Rectal smooth muscle tissue (tissue), 1 donor: ENCODE measurements at regions not wholly inside any gene's neighbourhood (a gene's known extent, or its start where the extent isn't known, plus 50 kb on each side); places are given as distances from the start of the nearest gene placed in this dataset.

Experiments
- H3K27ac ChIP-seq: one replicate; pipeline ENCODE4 v1.7.0; 2013; ENCODE audit warnings: low read depth, low read length, inconsistent platforms
- H3K27me3 ChIP-seq: one replicate; pipeline ENCODE4 v1.7.0; 2013; ENCODE audit warnings: low read length; ENCODE audit not compliant: control insufficient read depth, insufficient read depth
- H3K36me3 ChIP-seq: one replicate; pipeline ENCODE4 v1.7.0; 2013; ENCODE audit warnings: low read length; ENCODE audit not compliant: control insufficient read depth, insufficient read depth
- H3K4me1 ChIP-seq: one replicate; pipeline ENCODE4 v1.7.0; 2013; ENCODE audit warnings: low read length; ENCODE audit not compliant: control insufficient read depth, insufficient read depth
- H3K4me3 ChIP-seq: one replicate; pipeline ENCODE4 v1.7.0; 2013; ENCODE audit warnings: low read length
- H3K9ac ChIP-seq: one replicate; pipeline ENCODE4 v1.7.0; 2013; ENCODE audit warnings: low read length

- H3K27me3 ChIP-seq, result no peaks in the 10 kb centered on the region
- H3K4me1 ChIP-seq, result no peaks in the 10 kb centered on the region
- no peaks in the 10 kb centered on the region for H3K36me3 ChIP-seq
- no peak overlapping the region for H3K9ac ChIP-seq
- H3K27ac ChIP-seq, result no peak overlapping the region
- H3K4me3 ChIP-seq, result no peak overlapping the region
Observed at GRCh38 chr21:16943231-16943630, 569.6 kb upstream of the CXADR start.

- Histone ChIP-seq H3K27me3 (no peaks in the 10 kb centered on the region), H3K36me3 (no peaks in the 10 kb centered on the region), H3K9ac (no peak overlapping the region), H3K4me3 (no peak overlapping the region), H3K27ac (no peak overlapping the region), H3K4me1 (no peaks in the 10 kb centered on the region)
Observed at GRCh38 chr21:16945580-16945979, 567.3 kb upstream of the CXADR start.

- Histone ChIP-seq H3K36me3 (no peaks in the 10 kb centered on the region), H3K27ac (no peak overlapping the region), H3K9ac (no peak overlapping the region), H3K4me3 (no peak overlapping the region), H3K27me3 (no peaks in the 10 kb centered on the region), H3K4me1 (no peaks in the 10 kb centered on the region)
Observed at GRCh38 chr21:16956824-16957223, 556.0 kb upstream of the CXADR start.

- Histone ChIP-seq H3K27ac (no peak overlapping the region), H3K36me3 (no peaks in the 10 kb centered on the region), H3K27me3 (no peaks in the 10 kb centered on the region), H3K4me1 (no peaks in the 10 kb centered on the region), H3K9ac (no peak overlapping the region), H3K4me3 (no peak overlapping the region)
Observed at GRCh38 chr21:16965424-16965823, 547.4 kb upstream of the CXADR start.

- Histone ChIP-seq H3K36me3 (no peaks in the 10 kb centered on the region), H3K27me3 (no peaks in the 10 kb centered on the region), H3K4me1 (no peaks in the 10 kb centered on the region), H3K9ac (no peak overlapping the region), H3K4me3 (no peak overlapping the region), H3K27ac (no peak overlapping the region)
Observed at GRCh38 chr21:16968436-16968835, 544.4 kb upstream of the CXADR start.

- Histone ChIP-seq H3K27me3 (no peaks in the 10 kb centered on the region), H3K4me3 (no peak overlapping the region), H3K4me1 (no peaks in the 10 kb centered on the region), H3K36me3 (no peaks in the 10 kb centered on the region), H3K27ac (no peak overlapping the region), H3K9ac (no peak overlapping the region)
Observed at GRCh38 chr21:16969636-16970035, 543.2 kb upstream of the CXADR start.

- Histone ChIP-seq H3K36me3 (no peaks in the 10 kb centered on the region), H3K9ac (no peak overlapping the region), H3K4me1 (peaks cover 4% of the 10 kb centered on the region), H3K4me3 (no peak overlapping the region), H3K27me3 (no peaks in the 10 kb centered on the region), H3K27ac (no peak overlapping the region)
Observed at GRCh38 chr21:16974060-16974459, 538.8 kb upstream of the CXADR start.

GRCh38 chr21:16976193-16976592 is 536.6 kb upstream of the CXADR start:
- no peak overlapping the region for H3K9ac ChIP-seq
- no peaks in the 10 kb centered on the region for H3K27me3 ChIP-seq
- no peak overlapping the region for H3K4me3 ChIP-seq
- H3K36me3 ChIP-seq, result no peaks in the 10 kb centered on the region
- no peak overlapping the region for H3K27ac ChIP-seq
- H3K4me1 ChIP-seq, result peaks cover 4% of the 10 kb centered on the region

- Histone ChIP-seq H3K9ac (no peak overlapping the region), H3K4me3 (no peak overlapping the region), H3K4me1 (peaks cover 4% of the 10 kb centered on the region), H3K36me3 (no peaks in the 10 kb centered on the region), H3K27ac (no peak overlapping the region), H3K27me3 (no peaks in the 10 kb centered on the region)
Observed at GRCh38 chr21:16978309-16978895, 534.4 kb upstream of the CXADR start.

- Histone ChIP-seq H3K27me3 (no peaks in the 10 kb centered on the region), H3K27ac (no peak overlapping the region), H3K9ac (no peak overlapping the region), H3K36me3 (no peaks in the 10 kb centered on the region), H3K4me3 (no peak overlapping the region), H3K4me1 (peaks cover 4% of the 10 kb centered on the region)
Observed at GRCh38 chr21:16979574-16979973, 533.3 kb upstream of the CXADR start.

- Histone ChIP-seq H3K9ac (no peak overlapping the region), H3K4me3 (no peak overlapping the region), H3K27ac (no peak overlapping the region), H3K27me3 (no peaks in the 10 kb centered on the region), H3K4me1 (no peaks in the 10 kb centered on the region), H3K36me3 (no peaks in the 10 kb centered on the region)
Observed at GRCh38 chr21:16983420-16983819, 529.4 kb upstream of the CXADR start.

- Histone ChIP-seq H3K4me3 (no peak overlapping the region), H3K4me1 (no peaks in the 10 kb centered on the region), H3K27ac (no peak overlapping the region), H3K9ac (no peak overlapping the region), H3K36me3 (no peaks in the 10 kb centered on the region), H3K27me3 (no peaks in the 10 kb centered on the region)
Observed at GRCh38 chr21:16992448-16992847, 520.4 kb upstream of the CXADR start.

GRCh38 chr21:16993416-16994038 is 519.3 kb upstream of the CXADR start:
- Histone ChIP-seq H3K4me1 (no peaks in the 10 kb centered on the region), H3K9ac (no peak overlapping the region), H3K36me3 (no peaks in the 10 kb centered on the region), H3K27ac (no peak overlapping the region), H3K27me3 (no peaks in the 10 kb centered on the region), H3K4me3 (no peak overlapping the region)
